SJCRH30 (cell line): ENCODE measurements at regions not wholly inside any gene's neighbourhood (a gene's known extent, or its start where the extent isn't known, plus 50 kb on each side); places are given as distances from the start of the nearest gene placed in this dataset.
A peak's percentile ranks its signal among the peaks of the same experiment; 100 is the strongest.

Experiments used
- DNase-seq, 2 experiments: peaks; one replicate each; pipeline ENCODE4 v3.0.0-alpha.2; 2015 to 2020
- H3K27ac ChIP-seq: fragments of 250-450 bp; sonication (Bioruptor Pico); 2 replicates; pipeline ENCODE4 v1.5.1; 2020; ENCODE audit warnings: mild to moderate bottlenecking, moderate library complexity
- H3K27me3 ChIP-seq: fragments of 250-450 bp; sonication (Bioruptor Pico); 2 replicates; pipeline ENCODE4 v1.5.1; 2020; ENCODE audit warnings: mild to moderate bottlenecking, moderate library complexity
- H3K36me3 ChIP-seq: fragments of 250-450 bp; sonication (Bioruptor Pico); 2 replicates; pipeline ENCODE4 v1.5.1; 2020; ENCODE audit warnings: mild to moderate bottlenecking, moderate library complexity
- H3K4me1 ChIP-seq: fragments of 250-450 bp; sonication (Bioruptor Pico); 2 replicates; pipeline ENCODE4 v1.5.1; 2020; ENCODE audit warnings: mild to moderate bottlenecking, moderate library complexity
- H3K4me3 ChIP-seq: fragments of 250-450 bp; sonication (Bioruptor Pico); 2 replicates; pipeline ENCODE4 v1.5.1; 2020; ENCODE audit warnings: mild to moderate bottlenecking, moderate library complexity
- H3K9me3 ChIP-seq: fragments of 250-450 bp; sonication (Bioruptor Pico); replicated peaks from 2 replicates; pipeline ENCODE4 v1.5.1; 2020; ENCODE audit warnings: mild to moderate bottlenecking, moderate library complexity

DNA sequence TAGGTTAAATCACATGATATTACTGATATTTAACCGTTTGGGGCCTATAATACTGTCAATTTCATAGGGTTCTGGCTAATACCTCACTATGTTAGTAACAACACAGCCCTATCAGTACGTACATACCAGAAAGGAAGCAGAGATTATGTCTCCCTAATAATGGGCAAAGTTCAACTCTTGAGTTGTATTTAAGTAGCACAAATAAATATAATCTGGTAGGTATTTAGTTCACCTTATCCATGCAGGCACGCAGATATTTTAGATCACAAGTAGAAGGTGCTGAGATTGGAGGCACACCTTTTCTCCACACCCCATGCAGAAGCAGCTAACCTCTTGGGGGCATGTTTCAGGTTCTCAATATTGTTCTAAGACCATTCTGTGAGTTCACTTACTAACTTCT is 118.9 kb downstream of the IRS1 start:
- Histone ChIP-seq H3K9me3 (no peaks in the 10 kb centered on the region; the same call in 1 of the 2 replicates), H3K4me1 (peaks cover 38% of the 10 kb centered on the region)

DNA sequence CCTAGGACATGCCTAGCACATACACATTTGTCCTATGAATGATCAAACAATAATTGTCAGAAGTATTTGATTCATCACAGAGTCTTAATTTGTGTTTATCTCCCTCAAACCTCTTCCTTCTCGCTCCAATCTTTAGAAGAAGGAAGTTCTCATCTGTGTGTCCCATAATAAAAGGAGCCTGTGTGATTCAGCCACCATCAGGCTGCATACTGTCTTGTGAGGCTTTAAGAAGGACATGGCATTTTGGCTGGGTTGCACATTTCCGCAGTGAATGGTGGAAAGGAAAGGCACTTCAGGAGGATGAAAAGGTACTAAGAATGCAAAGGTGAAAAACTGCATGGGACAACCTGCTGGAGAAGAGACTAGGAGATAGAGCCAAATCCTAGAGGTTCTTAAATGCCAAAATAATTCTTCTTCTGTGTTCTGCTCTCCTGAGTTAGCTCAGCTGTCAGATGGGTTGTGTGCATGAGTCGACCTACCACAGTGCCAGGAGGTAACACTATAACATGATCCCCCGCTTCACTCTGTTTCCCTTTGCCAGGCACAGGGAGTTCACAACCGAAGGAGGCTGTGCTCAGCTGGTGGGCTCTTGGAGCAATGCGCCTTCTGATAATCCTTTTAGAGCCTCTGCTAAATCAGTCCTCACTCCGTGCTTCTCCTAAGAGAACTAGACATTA is 120.1 kb downstream of the IRS1 start:
- Histone ChIP-seq H3K4me3 (no peak overlapping the region), H3K27ac (no peak overlapping the region), H3K9me3 (no peaks in the 10 kb centered on the region; the same call in 1 of the 2 replicates), H3K4me1 (peaks cover 27% of the 10 kb centered on the region), H3K36me3 (no peaks in the 10 kb centered on the region), H3K27me3 (no peaks in the 10 kb centered on the region)
- peak; percentile 68 to 84 for DNase-seq

More for the DNA sequence above, 118.9 kb downstream of the IRS1 start:
- H3K4me3 ChIP-seq: no peak overlapping the region
- no peak for DNase-seq
- H3K27me3 ChIP-seq: no peaks in the 10 kb centered on the region
- H3K27ac ChIP-seq: no peak overlapping the region
- no peaks in the 10 kb centered on the region for H3K36me3 ChIP-seq

DNA sequence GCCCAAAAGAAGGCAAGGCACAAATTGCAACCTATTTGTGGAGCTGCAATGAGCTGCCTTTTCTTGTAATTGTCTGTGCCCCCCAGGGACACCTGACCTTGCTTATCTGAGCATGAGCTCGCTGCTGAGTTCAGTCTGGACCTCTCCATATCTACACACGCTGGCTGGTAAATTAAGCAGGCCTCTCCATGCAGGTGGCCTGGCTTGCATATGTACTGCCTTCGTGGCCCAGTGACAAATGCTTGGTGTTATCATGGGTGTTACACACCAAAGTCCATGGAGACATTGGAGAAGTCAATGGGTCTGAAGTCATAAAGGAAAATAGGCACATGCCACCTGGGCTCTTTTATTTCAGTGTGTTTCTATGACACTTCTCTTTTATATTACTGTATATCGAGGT is 121.2 kb downstream of the IRS1 start:
- no peaks in the 10 kb centered on the region for H3K36me3 ChIP-seq
- H3K4me1 ChIP-seq: peaks cover 23% of the 10 kb centered on the region
- DNase-seq: no peak
- H3K27me3 ChIP-seq: no peaks in the 10 kb centered on the region
- H3K4me3 ChIP-seq: no peak overlapping the region
- no peak overlapping the region for H3K27ac ChIP-seq
- no peaks in the 10 kb centered on the region; the same call in 1 of the 2 replicates for H3K9me3 ChIP-seq

DNA sequence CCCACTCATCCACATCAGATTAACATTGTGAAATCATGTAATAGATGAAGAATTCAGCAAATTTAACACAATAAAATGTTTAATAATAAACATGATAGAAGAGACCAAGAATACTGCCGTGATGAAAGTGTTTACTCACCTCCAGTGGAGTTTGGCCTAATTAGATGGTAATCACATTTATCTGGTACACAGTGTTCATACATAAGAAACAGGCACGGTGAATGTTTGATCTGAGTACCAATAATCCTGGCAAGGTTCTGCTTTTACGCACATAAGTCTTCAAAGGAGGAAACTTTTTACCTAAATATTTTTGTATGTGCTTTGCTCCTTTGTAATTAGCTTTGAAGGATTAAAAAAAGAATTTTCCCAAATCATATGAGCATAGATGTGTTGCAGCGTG is 122.5 kb downstream of the IRS1 start:
- no peak overlapping the region for H3K4me3 ChIP-seq
- DNase-seq: no peak
- H3K27ac ChIP-seq: no peak overlapping the region
- no peaks in the 10 kb centered on the region; the same call in 1 of the 2 replicates for H3K9me3 ChIP-seq
- no peaks in the 10 kb centered on the region for H3K27me3 ChIP-seq
- H3K36me3 ChIP-seq: no peaks in the 10 kb centered on the region
- peaks cover 24% of the 10 kb centered on the region for H3K4me1 ChIP-seq

DNA sequence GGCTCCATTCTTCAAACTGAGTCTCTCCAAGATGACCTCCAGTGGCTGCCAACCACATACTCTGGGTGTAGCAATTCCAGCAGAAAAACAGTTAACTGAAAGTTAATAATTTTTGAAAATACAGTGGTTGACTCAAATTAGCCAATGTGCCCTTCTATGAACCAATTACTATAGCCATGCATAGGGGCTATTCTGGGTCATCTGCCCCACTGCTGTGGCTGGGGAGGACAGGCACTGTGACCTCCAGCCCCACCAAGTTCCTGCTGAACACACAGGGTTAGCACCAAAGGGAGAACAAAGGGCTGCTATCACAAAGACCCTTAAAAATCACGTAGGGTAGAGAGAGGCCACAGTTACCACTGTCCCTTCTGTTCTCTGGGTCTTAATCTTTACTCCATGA is 123.0 kb downstream of the IRS1 start:
- Histone ChIP-seq H3K9me3 (no peaks in the 10 kb centered on the region; the same call in 1 of the 2 replicates), H3K36me3 (no peaks in the 10 kb centered on the region), H3K27me3 (no peaks in the 10 kb centered on the region), H3K4me3 (no peak overlapping the region), H3K27ac (no peak overlapping the region), H3K4me1 (peaks cover 24% of the 10 kb centered on the region)
- no peak for DNase-seq

DNA sequence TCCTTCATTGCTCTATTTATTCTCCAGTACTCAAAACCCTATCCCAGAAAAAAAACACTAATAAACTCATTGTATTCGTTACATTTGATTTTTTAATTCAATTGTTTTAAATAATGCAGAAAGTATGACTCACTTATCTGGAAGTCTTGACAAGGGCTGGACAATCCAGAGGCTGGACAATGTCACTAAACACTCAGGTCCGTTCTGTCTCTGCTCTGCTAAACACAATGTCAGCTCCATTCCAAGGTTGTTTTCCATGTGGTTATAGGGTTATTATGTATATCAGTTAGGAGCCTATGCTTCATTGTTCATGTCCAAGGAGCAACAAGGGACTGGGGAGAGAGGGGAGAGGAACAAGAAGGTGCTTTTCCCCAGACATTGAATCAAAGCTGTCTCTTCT is 125.5 kb downstream of the IRS1 start:
- peaks cover 14% of the 10 kb centered on the region for H3K4me1 ChIP-seq
- no peak overlapping the region for H3K4me3 ChIP-seq
- no peaks in the 10 kb centered on the region for H3K36me3 ChIP-seq
- H3K27ac ChIP-seq: no peak overlapping the region
- H3K27me3 ChIP-seq: no peaks in the 10 kb centered on the region
- no peaks in the 10 kb centered on the region for H3K9me3 ChIP-seq
- DNase-seq: no peak

DNA sequence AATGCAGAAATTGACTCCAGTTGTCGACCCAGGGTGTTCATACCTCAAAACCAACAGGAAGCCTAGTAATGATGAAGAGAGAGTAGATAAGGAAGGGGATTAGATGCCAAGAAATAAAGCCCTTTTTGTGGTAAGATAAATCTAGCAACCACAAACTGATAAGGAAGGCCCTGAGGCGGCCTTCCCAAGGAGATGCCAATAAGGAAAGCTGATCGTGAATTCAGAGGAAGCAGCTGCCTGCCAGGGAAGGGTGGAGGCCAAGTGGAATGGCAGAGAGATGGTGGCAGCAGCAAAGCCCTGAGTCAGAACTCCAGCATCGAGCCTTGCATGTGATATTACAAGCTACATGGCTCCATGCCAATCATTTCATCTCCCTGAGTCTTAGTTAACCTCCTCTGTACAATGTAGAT is 126.3 kb downstream of the IRS1 start:
- H3K4me1 ChIP-seq: peaks cover 14% of the 10 kb centered on the region
- H3K9me3 ChIP-seq: no peaks in the 10 kb centered on the region
- no peak overlapping the region for H3K4me3 ChIP-seq
- H3K27ac ChIP-seq: no peak overlapping the region
- DNase-seq: peak; percentile 75 to 81
- no peaks in the 10 kb centered on the region for H3K27me3 ChIP-seq
- H3K36me3 ChIP-seq: no peaks in the 10 kb centered on the region

DNA sequence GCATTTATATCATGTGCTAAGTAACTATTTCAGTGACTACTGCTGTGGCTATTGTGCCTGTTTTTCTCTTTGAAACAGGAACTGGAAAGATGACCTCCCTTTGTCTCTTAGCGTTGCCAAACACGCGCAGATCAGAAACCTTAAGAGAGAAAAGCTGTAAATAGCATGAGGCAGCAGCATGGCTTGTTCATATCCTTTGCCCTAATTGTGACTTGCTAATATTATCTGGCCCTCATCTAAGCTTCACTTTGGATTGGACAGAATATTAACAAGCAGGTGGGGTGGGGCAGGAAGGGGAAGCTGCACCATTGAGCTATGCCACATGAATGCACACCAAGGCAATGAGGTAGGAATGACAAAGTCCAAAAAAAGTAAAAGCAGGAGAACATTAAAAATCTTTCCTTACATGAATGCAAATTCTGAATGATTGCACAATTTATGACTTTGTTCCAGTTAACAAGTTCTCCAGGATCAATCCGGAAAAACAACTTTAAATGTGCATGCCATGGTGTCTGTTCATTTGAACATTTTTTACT is 128.4 kb downstream of the IRS1 start:
- Histone ChIP-seq H3K36me3 (no peaks in the 10 kb centered on the region), H3K27me3 (no peaks in the 10 kb centered on the region), H3K4me3 (no peak overlapping the region), H3K27ac (no peak overlapping the region), H3K9me3 (no peaks in the 10 kb centered on the region), H3K4me1 (peaks cover 14% of the 10 kb centered on the region)
- no peak for DNase-seq

DNA sequence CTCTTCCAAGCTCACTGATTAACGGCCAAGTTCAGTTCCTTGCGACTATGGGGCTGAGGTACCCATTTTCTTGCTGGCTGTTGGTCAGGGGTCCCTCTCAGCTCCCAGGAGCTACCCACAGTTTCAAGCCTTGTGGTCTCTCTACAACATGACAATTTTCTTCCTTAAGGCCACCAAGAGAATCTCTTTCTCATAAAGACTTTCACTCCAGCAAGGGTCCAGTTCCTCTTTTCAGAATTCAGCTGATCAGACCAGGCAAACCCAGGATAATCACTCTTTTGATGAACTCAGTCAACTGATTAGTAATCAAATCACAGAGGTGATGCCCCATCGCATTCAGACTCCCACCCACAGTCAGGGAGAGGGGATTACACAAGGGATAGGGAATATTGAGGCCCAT is 129.7 kb downstream of the IRS1 start:
- Histone ChIP-seq H3K27me3 (no peaks in the 10 kb centered on the region), H3K27ac (no peak overlapping the region), H3K4me1 (peaks cover 14% of the 10 kb centered on the region), H3K4me3 (no peak overlapping the region), H3K9me3 (no peaks in the 10 kb centered on the region), H3K36me3 (no peaks in the 10 kb centered on the region)
- no peak for DNase-seq

DNA sequence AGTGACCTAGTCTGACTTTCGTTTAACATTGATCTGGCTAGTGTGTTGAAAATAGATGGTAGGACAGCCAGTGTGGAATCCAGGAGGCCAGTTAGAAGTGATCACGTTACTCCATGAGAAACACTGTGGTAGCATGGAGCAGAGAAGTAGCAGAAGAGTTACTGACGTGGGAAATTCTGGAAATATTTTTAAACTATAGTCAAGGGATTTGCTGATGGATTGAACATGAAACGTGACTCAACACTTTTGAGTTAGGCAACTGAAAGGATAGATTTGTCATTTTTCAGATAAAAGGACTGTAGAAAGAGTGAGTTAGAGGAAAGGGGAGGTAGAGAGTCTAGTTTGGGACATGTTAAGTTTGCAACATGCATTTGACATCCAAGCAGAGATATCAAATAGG is 130.4 kb downstream of the IRS1 start:
- Histone ChIP-seq H3K27ac (no peak overlapping the region), H3K27me3 (no peaks in the 10 kb centered on the region), H3K9me3 (no peaks in the 10 kb centered on the region), H3K36me3 (no peaks in the 10 kb centered on the region), H3K4me1 (peaks cover 14% of the 10 kb centered on the region), H3K4me3 (no peak overlapping the region)
- no peak for DNase-seq

DNA sequence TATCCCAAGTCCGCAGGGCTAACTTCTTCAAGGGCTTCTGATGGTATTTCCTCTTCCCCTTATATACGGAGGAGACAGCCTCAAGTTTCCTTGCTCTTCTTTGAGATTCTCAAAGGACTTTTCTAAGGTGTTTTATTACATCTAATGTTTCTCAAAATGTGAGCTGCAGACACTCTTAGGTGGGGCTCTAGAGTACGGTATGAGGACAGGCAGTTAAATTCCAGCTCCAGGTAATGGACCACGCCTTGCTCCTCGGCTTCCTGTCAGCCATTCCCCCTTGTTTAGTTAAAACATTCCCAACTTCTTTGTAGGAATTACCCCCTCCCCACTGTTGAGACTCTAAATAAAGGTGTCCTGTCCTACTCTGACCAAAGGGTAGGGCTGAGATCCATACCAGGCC is 131.9 kb downstream of the IRS1 start:
- Histone ChIP-seq H3K9me3 (no peaks in the 10 kb centered on the region), H3K4me1 (peaks cover under 1% of the 10 kb centered on the region; the same call in 1 of the 2 replicates), H3K4me3 (no peak overlapping the region), H3K27me3 (no peaks in the 10 kb centered on the region), H3K27ac (no peak overlapping the region), H3K36me3 (no peaks in the 10 kb centered on the region)
- no peak for DNase-seq

DNA sequence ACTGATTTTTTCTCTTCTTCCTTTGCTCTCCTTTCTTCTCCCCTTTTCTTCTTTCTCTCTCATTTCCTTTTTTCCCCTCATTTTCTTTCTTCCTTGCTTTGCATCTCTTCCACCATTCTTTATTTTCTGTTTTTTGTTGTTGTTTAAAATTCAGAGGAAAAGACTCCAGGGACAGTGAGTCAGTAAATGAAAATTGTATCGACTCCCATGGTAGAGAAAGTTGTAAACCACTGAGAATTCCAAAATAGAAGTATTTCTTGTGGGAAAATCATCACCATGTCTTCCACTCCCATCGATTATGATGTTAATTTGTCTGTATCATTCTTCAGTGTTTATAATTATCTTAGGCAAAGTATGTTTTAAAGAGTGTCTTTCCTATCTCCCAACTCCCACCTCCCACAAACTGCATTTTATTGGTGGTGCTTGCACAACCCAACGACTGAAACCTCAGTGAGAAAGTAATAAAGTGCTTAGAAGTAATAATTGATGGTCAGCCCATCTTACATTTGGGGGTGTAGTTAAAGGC is 134.3 kb downstream of the IRS1 start:
- Histone ChIP-seq H3K4me1 (peaks cover 11% of the 10 kb centered on the region), H3K27me3 (no peaks in the 10 kb centered on the region), H3K4me3 (no peak overlapping the region), H3K9me3 (no peaks in the 10 kb centered on the region), H3K36me3 (no peaks in the 10 kb centered on the region), H3K27ac (no peak overlapping the region)
- DNase-seq: no peak

DNA sequence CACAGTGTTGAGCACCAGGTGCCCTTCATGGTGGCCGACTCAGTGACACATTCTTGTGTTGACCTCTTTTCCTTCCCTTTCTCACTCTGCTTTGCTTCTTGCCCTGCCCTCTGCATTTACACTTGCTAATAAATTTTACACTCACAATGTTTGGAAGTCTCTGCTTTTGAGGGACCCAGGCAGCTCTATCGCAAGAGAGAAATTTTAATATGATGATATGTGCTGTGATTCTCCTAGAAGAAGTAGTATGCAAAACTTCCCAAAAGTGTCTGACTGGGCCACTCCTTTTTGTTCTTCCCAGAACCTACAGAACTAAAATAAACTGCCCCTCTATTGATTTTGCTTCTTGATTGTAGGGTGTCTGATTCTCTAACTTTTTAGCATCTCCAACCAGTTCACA is 135.0 kb downstream of the IRS1 start:
- Histone ChIP-seq H3K9me3 (no peaks in the 10 kb centered on the region), H3K36me3 (no peaks in the 10 kb centered on the region), H3K4me3 (no peak overlapping the region), H3K27me3 (no peaks in the 10 kb centered on the region), H3K27ac (no peak overlapping the region), H3K4me1 (peaks cover 11% of the 10 kb centered on the region)
- no peak for DNase-seq

DNA sequence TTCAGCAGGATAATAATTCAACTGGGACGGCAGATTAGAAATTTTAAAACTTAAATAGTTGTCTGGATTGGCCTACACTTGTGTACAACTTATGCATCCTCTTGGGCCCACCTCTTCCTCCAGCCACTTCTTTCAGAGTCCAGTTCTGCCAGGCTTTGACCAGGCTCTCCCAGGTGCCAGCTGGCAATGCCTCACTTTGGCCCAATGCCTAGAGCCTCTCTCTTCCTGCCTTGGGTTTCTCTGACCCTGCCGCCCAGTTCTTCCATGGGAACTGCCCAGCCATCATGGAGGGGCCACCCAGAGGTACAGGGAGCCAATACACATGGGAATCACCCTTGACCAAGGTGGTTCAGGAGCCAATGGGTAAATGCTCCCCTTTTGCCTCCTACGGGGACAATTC is 135.5 kb downstream of the IRS1 start:
- Histone ChIP-seq H3K4me3 (no peak overlapping the region), H3K27ac (no peak overlapping the region), H3K36me3 (no peaks in the 10 kb centered on the region), H3K4me1 (peaks cover 11% of the 10 kb centered on the region), H3K9me3 (no peaks in the 10 kb centered on the region), H3K27me3 (no peaks in the 10 kb centered on the region)
- no peak for DNase-seq

DNA sequence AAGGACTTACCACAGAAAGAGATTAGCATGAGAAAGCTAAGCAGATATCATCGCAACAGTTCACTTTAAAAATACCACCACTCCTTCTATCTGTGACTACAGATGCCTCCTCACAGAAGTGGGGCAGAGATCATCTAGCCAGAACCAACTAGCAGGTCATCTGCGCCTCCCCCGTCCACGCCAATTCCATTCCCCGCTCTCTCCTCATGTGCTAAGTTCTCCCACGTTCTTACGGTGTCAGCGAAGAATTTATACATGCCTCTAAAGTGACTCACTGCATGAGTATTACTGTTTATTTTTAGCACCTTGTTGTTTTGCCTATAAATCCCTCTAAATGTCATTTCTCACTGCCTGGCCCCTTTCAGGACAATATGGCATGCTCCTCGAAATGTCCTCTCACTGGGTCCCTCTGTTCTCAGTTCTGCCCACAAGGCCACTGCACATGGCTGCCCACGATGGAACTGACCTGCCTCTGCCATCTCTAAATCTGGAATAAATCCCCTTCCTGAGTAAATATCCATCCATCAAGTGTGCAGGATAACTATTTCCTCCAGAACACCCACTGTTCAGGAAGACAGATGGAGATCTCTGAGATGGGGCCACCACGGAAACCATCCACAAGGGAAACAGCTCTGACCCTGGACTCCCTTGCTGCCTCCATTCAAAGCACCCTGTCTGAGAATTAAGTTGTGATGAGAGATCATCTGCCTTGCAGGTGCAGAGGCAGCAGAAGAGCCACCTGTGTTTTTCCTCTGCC is 137.7 kb downstream of the IRS1 start:
- Histone ChIP-seq H3K4me1 (peaks cover 23% of the 10 kb centered on the region), H3K36me3 (no peaks in the 10 kb centered on the region), H3K27ac (no peak overlapping the region; the same call in 1 of the 2 replicates), H3K27me3 (no peaks in the 10 kb centered on the region), H3K9me3 (no peaks in the 10 kb centered on the region; the same call in 1 of the 2 replicates), H3K4me3 (no peak overlapping the region)
- DNase-seq: peak in 1 of 2 experiments; percentile 26
